Lung microvascular endothelial cell (primary cell): ENCODE measurements at regions not wholly inside any gene's neighbourhood (a gene's known extent, or its start where the extent isn't known, plus 50 kb on each side); places are given as distances from the start of the nearest gene placed in this dataset.

Experiments used
- DNase-seq, 2 donors: peaks; one replicate each; pipeline versions ENCODE4 v3.0.0 to v3.0.0-alpha.2; 2010; ENCODE audit warnings: low read depth in 2 of 2

DNA sequence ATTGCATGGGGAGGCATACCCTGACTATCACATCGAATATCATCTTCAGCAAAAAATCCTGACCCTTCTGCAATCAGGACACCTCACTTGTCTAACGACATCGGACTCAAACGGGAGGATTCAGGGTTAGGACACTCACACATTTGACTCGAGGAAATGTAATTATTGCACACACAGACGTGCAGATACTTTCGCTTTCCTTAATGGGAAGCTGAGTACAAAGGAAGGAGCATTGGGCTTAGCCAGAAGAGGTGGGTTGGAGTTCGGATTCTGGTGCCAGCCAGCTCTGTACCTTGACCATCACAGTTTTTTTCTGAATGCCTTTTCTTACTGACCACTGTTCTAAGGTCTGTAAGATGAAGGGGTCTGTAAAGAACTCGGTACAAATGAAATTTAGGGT is 260.4 kb downstream of the GALC start:
- no peak for DNase-seq

DNA sequence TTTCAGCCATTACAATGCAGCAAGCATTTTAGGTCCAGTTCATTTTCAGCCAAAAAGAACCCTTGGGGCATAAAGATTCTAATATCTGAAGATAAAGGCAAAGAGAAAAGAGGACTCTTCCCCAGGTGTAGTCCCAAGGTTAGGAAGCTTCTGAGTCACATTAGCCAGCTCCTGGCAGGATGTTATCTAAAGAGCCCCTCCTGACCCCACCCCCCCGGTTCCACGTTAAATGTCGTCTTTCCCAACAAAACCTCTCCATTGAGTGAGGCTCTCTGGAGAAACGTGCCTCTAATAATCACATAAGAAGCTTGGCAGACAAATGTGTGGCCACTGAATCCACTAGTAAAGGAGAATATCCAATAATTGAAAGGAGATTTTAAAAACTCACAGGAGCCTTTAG is 267.7 kb downstream of the GALC start:
- DNase-seq, result no peak

DNA sequence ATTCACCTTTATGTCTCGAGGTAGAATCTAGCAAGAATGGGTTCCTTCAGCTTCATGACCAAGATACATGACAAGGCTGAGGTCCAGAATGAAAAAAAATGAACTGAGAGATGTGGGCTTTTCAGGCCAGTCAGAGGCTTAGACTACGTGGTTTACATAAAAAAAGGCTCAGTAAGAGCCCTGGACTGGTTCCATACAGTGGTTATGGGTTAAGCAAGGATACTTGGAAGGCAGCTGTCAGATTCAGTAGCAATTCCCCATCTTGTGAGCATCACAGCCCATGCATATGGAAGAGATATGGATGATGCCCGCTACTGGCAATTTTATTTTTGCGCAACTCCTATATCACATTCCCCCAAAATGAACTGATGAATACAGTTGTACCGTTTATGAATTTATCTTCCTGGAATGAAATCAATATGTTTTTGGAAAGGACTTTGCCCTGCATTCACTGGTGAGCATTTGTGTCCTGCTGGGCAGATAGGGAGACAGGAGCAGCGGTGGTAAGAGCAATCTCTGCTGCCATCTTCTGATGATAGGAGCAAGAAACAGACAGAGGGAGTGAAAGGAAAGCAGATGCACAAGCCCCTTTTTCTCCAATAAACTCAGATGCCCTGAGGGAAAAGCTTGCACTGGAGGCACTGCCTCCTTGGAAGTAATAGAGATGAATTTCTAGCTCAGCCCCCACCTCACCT is 280.4 kb downstream of the GALC start:
- DNase-seq, result no peak

DNA sequence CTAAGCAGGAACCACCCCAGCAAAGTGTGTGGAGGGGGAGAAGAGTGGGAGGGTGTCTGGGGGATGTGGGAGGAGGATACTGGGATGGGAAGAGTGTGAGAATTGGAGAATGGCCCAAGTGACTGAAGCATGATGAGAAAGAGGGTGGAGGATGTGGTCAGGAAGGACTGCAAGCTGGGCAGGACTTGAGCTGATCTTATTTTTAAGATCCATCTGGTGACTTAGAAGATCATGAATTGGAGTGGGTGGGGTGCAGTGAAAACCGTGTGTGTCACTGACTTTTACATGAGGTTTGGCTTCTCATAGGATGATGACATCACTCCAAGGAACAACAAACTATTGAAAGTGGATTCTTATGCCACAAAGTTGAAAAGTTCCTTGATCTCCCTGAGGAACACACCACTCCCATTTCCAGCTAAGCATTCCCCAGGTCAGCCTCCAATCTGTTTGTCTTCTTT is 287.5 kb downstream of the GALC start:
- no peak for DNase-seq

DNA sequence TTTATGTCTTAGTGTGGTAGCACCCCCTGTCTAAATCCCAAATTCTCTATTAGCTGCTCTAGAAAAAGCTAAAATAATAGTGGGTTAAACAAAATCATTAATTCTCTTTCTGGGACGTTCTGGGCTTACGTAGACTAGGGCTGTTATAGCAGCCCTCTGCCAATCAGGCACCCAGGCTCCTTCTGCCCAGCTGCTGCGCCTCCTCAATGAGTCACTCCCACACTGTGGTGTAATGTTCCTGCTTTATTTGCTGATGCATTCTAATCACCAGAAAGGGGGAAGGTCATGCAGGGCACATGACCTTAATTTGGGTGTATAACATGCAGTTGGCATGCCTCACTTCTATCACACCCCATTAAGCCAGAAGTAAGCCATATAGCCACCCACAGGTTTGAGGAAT is 294.5 kb downstream of the GALC start:
- no peak for DNase-seq

- DNase-seq, result no peak
These were observed 296.5 kb downstream of the GALC start for GRCh38 chr14:87696485-87696884.

DNA sequence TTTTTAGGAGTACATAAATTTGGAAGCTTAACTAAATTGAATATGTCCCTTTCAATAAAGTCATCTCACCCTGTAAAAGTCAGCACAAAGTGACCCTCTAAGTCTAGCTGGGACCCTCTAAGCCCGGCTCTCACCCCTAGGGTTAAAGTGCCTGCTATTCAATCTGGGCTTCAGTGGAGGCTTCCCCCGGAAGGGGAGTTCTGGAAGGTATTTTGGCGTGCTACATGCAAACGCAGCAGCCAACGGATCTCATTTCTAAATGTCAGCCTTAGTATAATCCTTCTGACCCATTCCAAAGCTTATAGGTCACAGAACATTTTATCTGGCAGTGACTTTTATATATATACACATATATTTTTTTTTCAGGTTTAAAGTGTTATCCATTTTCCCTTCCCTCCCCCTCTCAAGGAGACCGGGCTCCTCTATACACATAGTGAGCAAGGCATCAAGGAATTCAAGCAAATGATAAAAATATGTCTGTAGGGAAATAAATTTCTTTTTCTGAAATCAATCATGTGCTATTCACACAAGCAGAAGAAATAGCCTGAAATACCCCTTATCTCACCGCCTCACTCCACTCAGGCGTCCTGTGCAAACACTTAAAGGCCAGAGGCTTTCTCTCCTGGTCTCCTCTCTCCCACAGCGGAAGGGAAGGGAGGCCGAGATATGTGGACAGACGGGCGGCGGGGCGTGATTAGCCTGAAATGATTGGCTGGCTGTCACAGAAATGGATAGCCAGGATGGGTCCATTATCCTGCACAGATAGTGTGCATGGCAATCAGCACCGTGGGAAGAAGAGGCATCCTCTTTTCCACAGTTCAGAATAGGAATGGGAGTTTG is 301.7 kb downstream of the GALC start:
- no peak for DNase-seq

- DNase-seq, result no peak
These were observed 302.8 kb downstream of the GALC start for GRCh38 chr14:87690076-87690613.

DNA sequence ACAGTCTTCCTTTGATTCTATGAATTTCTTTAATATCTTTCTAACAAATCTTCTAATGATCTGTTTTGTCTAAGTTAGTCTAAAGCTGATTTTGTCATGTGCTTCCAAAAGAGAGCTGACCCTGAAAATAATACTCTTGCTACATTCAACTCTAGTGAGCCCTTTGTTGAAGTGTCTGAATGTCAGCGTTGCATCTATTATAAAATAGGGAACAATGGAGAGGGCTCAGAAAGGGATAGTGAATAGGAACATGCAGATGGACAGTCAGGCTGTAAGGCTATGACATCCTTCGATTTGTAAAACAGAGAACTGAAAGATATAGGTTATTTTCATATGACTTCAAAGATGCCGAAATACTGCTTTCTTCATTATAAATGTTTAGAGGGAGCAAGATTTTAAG is 304.5 kb downstream of the GALC start:
- DNase-seq, result no peak

DNA sequence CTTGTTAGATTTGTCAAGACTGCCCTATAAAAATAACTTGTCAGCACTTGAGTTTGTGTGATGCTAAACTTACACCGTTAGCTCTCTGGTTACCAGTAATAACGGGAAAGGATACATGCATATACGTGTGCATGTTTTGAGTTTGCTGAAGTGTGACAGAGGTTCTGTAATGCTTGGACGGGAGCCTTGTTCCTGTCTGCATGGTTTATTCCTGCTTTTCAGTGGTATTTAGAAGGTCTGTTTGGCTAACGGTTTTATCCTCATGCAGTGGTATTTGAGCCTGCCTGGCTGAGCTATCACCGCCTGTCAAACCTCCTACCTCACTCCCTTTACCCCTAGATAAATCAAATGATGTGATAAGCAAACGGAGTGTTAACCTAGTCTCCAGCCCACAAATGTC is 305.6 kb downstream of the GALC start:
- DNase-seq, result no peak

GRCh38 chr14:87686746-87687145 is 306.2 kb downstream of the GALC start:
- no peak for DNase-seq

DNA sequence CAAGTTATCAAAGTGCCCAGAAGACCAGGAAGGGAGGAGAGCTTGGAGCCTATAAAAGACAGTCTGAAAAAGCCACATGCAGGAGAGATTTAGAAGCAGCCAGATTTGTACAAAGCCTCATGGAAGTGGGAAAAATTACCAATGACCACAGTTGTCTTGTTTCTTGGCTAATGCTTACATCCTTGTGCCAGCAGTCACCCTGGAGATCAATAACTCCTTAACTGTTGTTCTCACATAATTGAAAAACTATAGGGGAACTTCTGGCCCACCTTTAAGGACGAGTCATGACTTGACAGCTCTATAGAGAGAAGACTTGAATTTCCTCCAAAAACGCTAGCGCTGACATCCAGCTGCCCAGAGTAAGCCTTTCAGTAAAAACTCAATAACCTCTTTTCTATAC is 313.1 kb downstream of the GALC start:
- DNase-seq, result no peak

GRCh38 chr14:87678624-87679023 is 314.4 kb downstream of the GALC start:
- DNase-seq, result no peak

- no peak for DNase-seq
These were observed 316.1 kb downstream of the GALC start for GRCh38 chr14:87676814-87677437.

DNA sequence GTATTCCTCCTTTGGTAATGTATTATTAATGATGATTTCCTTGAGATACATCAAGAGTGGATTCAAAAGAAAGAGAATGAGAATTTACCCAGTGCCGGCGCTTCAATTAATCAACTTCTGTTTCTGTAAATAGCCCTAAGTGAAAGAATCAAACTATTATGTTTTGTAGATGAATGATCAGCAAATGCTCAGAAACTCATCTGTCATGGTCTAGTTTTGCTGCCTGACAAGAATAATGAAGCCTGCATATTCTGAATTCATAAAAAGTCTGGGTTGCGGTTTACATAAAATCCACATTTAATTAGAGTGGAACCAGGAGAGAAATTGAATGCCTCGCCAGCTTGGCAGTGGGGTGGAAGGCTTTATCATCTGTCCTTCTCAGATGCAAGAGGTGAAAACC is 325.3 kb downstream of the GALC start:
- no peak for DNase-seq

DNA sequence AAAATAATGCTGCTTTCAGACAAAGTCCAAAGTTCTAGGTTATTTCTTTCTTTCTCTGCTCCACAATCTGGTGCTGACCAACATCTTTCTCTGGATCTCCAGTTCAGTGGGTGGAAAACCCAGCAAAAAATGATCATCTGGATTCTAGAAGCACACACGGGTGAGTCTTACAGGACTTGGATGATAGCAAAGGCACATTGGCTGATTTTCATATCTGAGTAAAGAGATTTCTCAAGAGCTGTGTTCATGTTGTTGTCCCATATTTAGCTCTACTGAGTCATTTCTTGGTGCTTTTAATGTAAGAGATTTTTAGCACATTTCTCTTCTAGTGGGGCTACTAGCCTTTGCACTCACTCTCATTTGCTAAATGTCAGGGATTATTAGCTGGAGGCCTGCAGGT is 336.7 kb downstream of the GALC start:
- DNase-seq, result no peak

- DNase-seq, result no peak
These were observed 340.7 kb downstream of the GALC start for GRCh38 chr14:87652278-87652677.

GRCh38 chr14:87644689-87645088 is 348.3 kb downstream of the GALC start:
- DNase-seq, result no peak

- no peak for DNase-seq
These were observed 350.0 kb downstream of the GALC start for GRCh38 chr14:87643005-87643404.

DNA sequence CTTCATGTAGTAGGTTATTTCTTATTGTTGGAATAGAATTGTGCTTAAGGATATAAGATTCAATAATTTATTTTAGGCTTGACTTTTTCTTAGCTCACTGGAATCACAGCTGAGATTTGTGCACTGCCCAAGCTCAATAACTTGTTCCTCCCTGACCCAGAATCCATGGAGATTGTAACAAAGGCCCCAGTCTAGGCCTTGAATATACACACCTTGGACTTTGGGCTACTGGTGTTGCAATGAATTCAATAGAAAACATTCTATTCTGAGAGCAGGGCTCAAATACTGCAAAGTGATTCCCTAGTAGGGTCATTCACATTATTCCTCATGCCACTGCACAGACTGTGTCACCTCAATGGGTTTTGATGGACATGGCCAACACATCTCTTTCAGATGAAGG is 352.4 kb downstream of the GALC start:
- DNase-seq, result no peak

GRCh38 chr14:87638196-87638595 is 354.8 kb downstream of the GALC start:
- no peak for DNase-seq

GRCh38 chr14:87635442-87635841 is 357.5 kb downstream of the GALC start:
- DNase-seq, result no peak
